ENCODE measurements at regions not wholly inside any gene's neighbourhood (a gene's known extent, or its start where the extent isn't known, plus 50 kb on each side); places are given as distances from the start of the nearest gene placed in this dataset.

- no peak overlapping the region for H2AK5ac ChIP-seq (ENCODE audit: low read length, severe bottlenecking)
- WGBS = 95% methylated on average over 1 of the region's 3 CpGs
- no peak overlapping the region for H3K14ac ChIP-seq (ENCODE audit: low read length in 2 of 2)
- H2AFZ ChIP-seq (ENCODE audit: low read depth, low read length) = no peak overlapping the region
- H3K27ac ChIP-seq (ENCODE audit: low read length, poor library complexity, severe bottlenecking) = no peak overlapping the region
- H3K18ac ChIP-seq (ENCODE audit: low read depth in 1 of 2, low read length in 2 of 2) = no peak overlapping the region
- no peak overlapping the region for H3K4ac ChIP-seq (ENCODE audit: low read depth in 1 of 2, low read length in 2 of 2)
- H4K91ac ChIP-seq (ENCODE audit: low read length) = no peak overlapping the region
- no peak overlapping the region for H3K4me3 ChIP-seq (ENCODE audit: insufficient read depth in 1 of 2, low read depth in 1 of 2, low read length in 2 of 2)
- no peak overlapping the region for H3K23ac ChIP-seq (ENCODE audit: low read length in 2 of 2)
- H3K9me3 ChIP-seq (ENCODE audit: control insufficient read depth, low read length) = no peaks in the 10 kb centered on the region
- no peak overlapping the region for H2BK15ac ChIP-seq (ENCODE audit: low read depth, poor library complexity, severe bottlenecking)
- no peak overlapping the region for H2BK12ac ChIP-seq (ENCODE audit: low read length in 2 of 2)
- H3K79me1 ChIP-seq (replicated peaks; ENCODE audit: low read length, poor library complexity, severe bottlenecking) = no peaks in the 10 kb centered on the region
- H2BK5ac ChIP-seq (ENCODE audit: low read depth, low read length, poor library complexity, severe bottlenecking) = no peak overlapping the region
- no peak overlapping the region for H4K8ac ChIP-seq (ENCODE audit: low read length)
- no peaks in the 10 kb centered on the region for H3K36me3 ChIP-seq (ENCODE audit: control insufficient read depth in 1 of 2, insufficient read depth in 2 of 2, low read depth in 1 of 2, low read length in 2 of 2)
- no peak overlapping the region for H2BK120ac ChIP-seq (ENCODE audit: low read depth, low read length)
- no peak overlapping the region for H3K9ac ChIP-seq (ENCODE audit: low read length)
- peaks cover 2% of the 10 kb centered on the region for H3K4me1 ChIP-seq (ENCODE audit: control insufficient read depth, insufficient read depth, low read depth, low read length)
- no peaks in the 10 kb centered on the region for H3K27me3 ChIP-seq (ENCODE audit: control insufficient read depth in 1 of 2, insufficient read depth in 1 of 2, low read length in 2 of 2)
- DNase-seq = peak; percentile 10
- H3K4me2 ChIP-seq (ENCODE audit: low read length, poor library complexity, severe bottlenecking) = no peak overlapping the region
These were observed 1242.0 kb upstream of the ACO1 start for GRCh38 chr9:31142456-31142855.

- H2BK15ac ChIP-seq (ENCODE audit: low read depth, poor library complexity, severe bottlenecking) = no peak overlapping the region
- no peak overlapping the region for H2AFZ ChIP-seq (ENCODE audit: low read depth, low read length)
- H2AK5ac ChIP-seq (ENCODE audit: low read length, severe bottlenecking) = no peak overlapping the region
- no peak overlapping the region for H3K9ac ChIP-seq (ENCODE audit: low read length)
- H3K18ac ChIP-seq (ENCODE audit: low read depth in 1 of 2, low read length in 2 of 2) = no peak overlapping the region
- H2BK5ac ChIP-seq (ENCODE audit: low read depth, low read length, poor library complexity, severe bottlenecking) = no peak overlapping the region
- 95% methylated on average over 2 of the region's 3 CpGs for WGBS
- no peak overlapping the region for H4K91ac ChIP-seq (ENCODE audit: low read length)
- no peak overlapping the region for H3K4ac ChIP-seq (ENCODE audit: low read depth in 1 of 2, low read length in 2 of 2)
- H2BK12ac ChIP-seq (ENCODE audit: low read length in 2 of 2) = no peak overlapping the region
- no peak overlapping the region for H3K4me3 ChIP-seq (ENCODE audit: insufficient read depth in 1 of 2, low read depth in 1 of 2, low read length in 2 of 2)
- H3K27me3 ChIP-seq (ENCODE audit: control insufficient read depth in 1 of 2, insufficient read depth in 1 of 2, low read length in 2 of 2) = no peaks in the 10 kb centered on the region
- H3K27ac ChIP-seq (ENCODE audit: low read length, poor library complexity, severe bottlenecking) = no peak overlapping the region
- H3K14ac ChIP-seq (ENCODE audit: low read length in 2 of 2) = no peak overlapping the region
- H3K79me1 ChIP-seq (replicated peaks; ENCODE audit: low read length, poor library complexity, severe bottlenecking) = no peaks in the 10 kb centered on the region
- no peaks in the 10 kb centered on the region for H3K9me3 ChIP-seq (ENCODE audit: control insufficient read depth, low read length)
- H2BK120ac ChIP-seq (ENCODE audit: low read depth, low read length) = no peak overlapping the region
- no peak for DNase-seq
- no peaks in the 10 kb centered on the region for H3K4me1 ChIP-seq (ENCODE audit: control insufficient read depth, insufficient read depth, low read depth, low read length)
- no peak overlapping the region for H4K8ac ChIP-seq (ENCODE audit: low read length)
- no peak overlapping the region for H3K23ac ChIP-seq (ENCODE audit: low read length in 2 of 2)
- no peak overlapping the region for H3K4me2 ChIP-seq (ENCODE audit: low read length, poor library complexity, severe bottlenecking)
- no peaks in the 10 kb centered on the region for H3K36me3 ChIP-seq (ENCODE audit: control insufficient read depth in 1 of 2, insufficient read depth in 2 of 2, low read depth in 1 of 2, low read length in 2 of 2)
These were observed 1239.8 kb upstream of the ACO1 start for GRCh38 chr9:31144614-31145013.

GRCh38 chr9:31146485-31147166 is 1237.8 kb upstream of the ACO1 start:
- WGBS = 63% methylated on average over 3 of the region's 3 CpGs
- Histone ChIP-seq H3K4ac (ENCODE audit: low read depth in 1 of 2, low read length in 2 of 2) (no peak overlapping the region), H3K36me3 (ENCODE audit: control insufficient read depth in 1 of 2, insufficient read depth in 2 of 2, low read depth in 1 of 2, low read length in 2 of 2) (no peaks in the 10 kb centered on the region), H3K4me1 (ENCODE audit: control insufficient read depth, insufficient read depth, low read depth, low read length) (no peaks in the 10 kb centered on the region), H2BK5ac (ENCODE audit: low read depth, low read length, poor library complexity, severe bottlenecking) (no peak overlapping the region), H3K27me3 (ENCODE audit: control insufficient read depth in 1 of 2, insufficient read depth in 1 of 2, low read length in 2 of 2) (no peaks in the 10 kb centered on the region), H2AFZ (ENCODE audit: low read depth, low read length) (no peak overlapping the region), H2BK15ac (ENCODE audit: low read depth, poor library complexity, severe bottlenecking) (no peak overlapping the region), H3K27ac (ENCODE audit: low read length, poor library complexity, severe bottlenecking) (no peak overlapping the region), H2AK5ac (ENCODE audit: low read length, severe bottlenecking) (no peak overlapping the region), H3K9ac (ENCODE audit: low read length) (no peak overlapping the region), H3K14ac (ENCODE audit: low read length in 2 of 2) (no peak overlapping the region), H2BK120ac (ENCODE audit: low read depth, low read length) (no peak overlapping the region), H3K9me3 (ENCODE audit: control insufficient read depth, low read length) (no peaks in the 10 kb centered on the region), H4K8ac (ENCODE audit: low read length) (no peak overlapping the region), H3K4me2 (ENCODE audit: low read length, poor library complexity, severe bottlenecking) (no peak overlapping the region), H3K79me1 (replicated peaks; ENCODE audit: low read length, poor library complexity, severe bottlenecking) (no peaks in the 10 kb centered on the region), H3K23ac (ENCODE audit: low read length in 2 of 2) (no peak overlapping the region), H3K18ac (ENCODE audit: low read depth in 1 of 2, low read length in 2 of 2) (no peak overlapping the region), H4K91ac (ENCODE audit: low read length) (no peak overlapping the region), H3K4me3 (ENCODE audit: insufficient read depth in 1 of 2, low read depth in 1 of 2, low read length in 2 of 2) (no peak overlapping the region), H2BK12ac (ENCODE audit: low read length in 2 of 2) (no peak overlapping the region)
- DNase-seq = no peak

DNA sequence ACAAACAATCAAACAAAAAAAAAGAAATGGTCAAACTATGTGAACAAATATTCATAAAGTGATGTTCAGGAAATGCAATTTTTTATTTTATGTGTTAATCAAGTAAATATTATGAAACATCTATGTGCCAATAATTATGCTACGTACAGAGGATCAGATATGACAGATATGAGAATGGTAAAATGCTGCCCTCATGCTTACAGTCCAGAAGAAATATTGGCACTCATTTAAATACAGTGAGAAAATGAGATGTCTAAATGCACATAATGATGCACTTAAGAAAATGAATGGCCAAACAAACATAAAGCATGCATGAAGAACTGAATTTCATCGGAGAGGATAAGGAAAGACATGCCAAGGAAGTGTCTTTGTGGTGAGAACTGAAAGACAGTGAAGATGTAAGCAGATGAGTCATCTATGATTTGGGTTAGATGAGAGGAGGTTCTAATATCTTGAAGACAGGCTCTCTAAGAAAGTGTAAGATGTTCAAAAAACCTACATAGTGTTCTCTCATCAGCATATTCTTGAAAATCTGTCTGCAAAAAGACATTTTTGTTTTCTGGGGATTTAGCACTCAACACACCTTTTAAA is 1231.1 kb upstream of the ACO1 start:
- Histone ChIP-seq H3K23ac (ENCODE audit: low read length in 2 of 2) (no peak overlapping the region), H4K91ac (ENCODE audit: low read length) (no peak overlapping the region), H3K27ac (ENCODE audit: low read length, poor library complexity, severe bottlenecking) (no peak overlapping the region), H3K27me3 (ENCODE audit: control insufficient read depth in 1 of 2, insufficient read depth in 1 of 2, low read length in 2 of 2) (no peaks in the 10 kb centered on the region), H3K4me2 (ENCODE audit: low read length, poor library complexity, severe bottlenecking) (no peak overlapping the region), H2AK5ac (ENCODE audit: low read length, severe bottlenecking) (no peak overlapping the region), H2BK12ac (ENCODE audit: low read length in 2 of 2) (no peak overlapping the region), H3K79me1 (replicated peaks; ENCODE audit: low read length, poor library complexity, severe bottlenecking) (no peaks in the 10 kb centered on the region), H3K9ac (ENCODE audit: low read length) (no peak overlapping the region), H2BK120ac (ENCODE audit: low read depth, low read length) (no peak overlapping the region), H3K14ac (ENCODE audit: low read length in 2 of 2) (no peak overlapping the region), H3K4ac (ENCODE audit: low read depth in 1 of 2, low read length in 2 of 2) (no peak overlapping the region), H2AFZ (ENCODE audit: low read depth, low read length) (no peak overlapping the region), H3K4me1 (ENCODE audit: control insufficient read depth, insufficient read depth, low read depth, low read length) (no peaks in the 10 kb centered on the region), H3K36me3 (ENCODE audit: control insufficient read depth in 1 of 2, insufficient read depth in 2 of 2, low read depth in 1 of 2, low read length in 2 of 2) (no peaks in the 10 kb centered on the region), H3K9me3 (ENCODE audit: control insufficient read depth, low read length) (no peaks in the 10 kb centered on the region), H3K4me3 (ENCODE audit: insufficient read depth in 1 of 2, low read depth in 1 of 2, low read length in 2 of 2) (no peak overlapping the region), H2BK15ac (ENCODE audit: low read depth, poor library complexity, severe bottlenecking) (no peak overlapping the region), H3K18ac (ENCODE audit: low read depth in 1 of 2, low read length in 2 of 2) (no peak overlapping the region), H4K8ac (ENCODE audit: low read length) (no peak overlapping the region), H2BK5ac (ENCODE audit: low read depth, low read length, poor library complexity, severe bottlenecking) (no peak overlapping the region)
- DNase-seq = peak; percentile 26
- WGBS = 19% methylated on average over 1 of the region's 2 CpGs
